ENCODE measurements at regions not wholly inside any gene's neighbourhood (a gene's known extent, or its start where the extent isn't known, plus 50 kb on each side); places are given as distances from the start of the nearest gene placed in this dataset.
"Not testable (repeated sequence)": the region's sequence is repeated elsewhere in the genome, so short reads cannot be mapped to it uniquely, and the experiment has no call there.

DNA sequence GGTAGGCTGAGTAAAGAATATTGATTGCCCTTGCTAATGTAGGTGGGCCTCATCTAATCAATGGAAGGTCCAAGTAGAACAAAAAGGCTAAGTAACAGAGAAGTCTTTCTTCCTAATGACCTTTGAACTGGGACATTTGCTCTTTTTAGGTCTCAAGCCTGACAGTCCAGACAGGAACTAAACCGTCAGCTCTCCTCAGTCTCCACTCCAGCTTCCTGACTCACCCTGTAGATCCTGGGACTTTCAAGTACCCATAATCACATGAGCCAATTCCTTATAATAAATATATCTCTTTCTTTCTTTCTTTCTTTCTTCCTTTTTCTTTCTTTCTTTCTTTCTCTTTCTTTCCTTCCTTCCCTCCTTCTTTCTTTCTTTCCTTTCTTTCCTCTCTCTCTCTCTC lies 479.5 kb upstream of the PAPPA start:
- H3K4me1 ChIP-seq (ENCODE audit: control insufficient read depth, insufficient read depth, low read length) = no peaks in the 10 kb centered on the region
- no peak overlapping the region for H3K27ac ChIP-seq (ENCODE audit: low read length)
- H3K4me3 ChIP-seq (ENCODE audit: low read length) = no peak overlapping the region
- no CpG with 5 or more reads among the region's 1 CpG for WGBS (ENCODE audit: insufficient coverage, low lambda C conversion rate)
- H3K9me3 ChIP-seq (ENCODE audit: control insufficient read depth, low read depth, low read length) = no peaks in the 10 kb centered on the region
- H3K36me3 ChIP-seq (ENCODE audit: control insufficient read depth, insufficient read depth, low read length) = no peaks in the 10 kb centered on the region
- H3K27me3 ChIP-seq (ENCODE audit: control insufficient read depth, insufficient read depth, low read length) = no peaks in the 10 kb centered on the region
- DNase-seq = no peak

DNA sequence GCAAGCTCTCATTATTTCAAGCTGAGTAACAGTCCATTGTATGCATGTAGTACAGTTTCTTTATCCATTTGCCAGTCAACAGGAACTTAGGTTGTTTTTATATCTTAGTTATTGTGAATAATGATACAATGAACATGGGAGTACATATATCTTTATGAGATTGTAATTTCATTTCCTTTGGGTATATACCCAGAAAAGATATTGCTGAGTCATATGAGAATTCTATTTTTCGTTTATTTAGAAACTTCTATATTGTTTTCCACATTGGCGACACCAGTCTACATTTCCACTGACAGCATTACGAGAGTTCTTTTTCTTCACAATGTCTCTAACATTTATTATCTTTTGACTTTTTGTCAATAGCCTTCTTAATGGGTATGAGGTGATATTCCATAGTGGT lies 477.8 kb upstream of the PAPPA start:
- Histone ChIP-seq H3K9me3 (ENCODE audit: control insufficient read depth, low read depth, low read length) (peaks cover 2% of the 10 kb centered on the region), H3K27me3 (ENCODE audit: control insufficient read depth, insufficient read depth, low read length) (no peaks in the 10 kb centered on the region), H3K4me1 (ENCODE audit: control insufficient read depth, insufficient read depth, low read length) (no peaks in the 10 kb centered on the region), H3K27ac (ENCODE audit: low read length) (no peak overlapping the region), H3K4me3 (ENCODE audit: low read length) (no peak overlapping the region), H3K36me3 (ENCODE audit: control insufficient read depth, insufficient read depth, low read length) (no peaks in the 10 kb centered on the region)
- no peak for DNase-seq
- WGBS (ENCODE audit: insufficient coverage, low lambda C conversion rate) = 100% methylated on average over 2 of the region's 3 CpGs

- Histone ChIP-seq H3K27me3 (ENCODE audit: control insufficient read depth, insufficient read depth, low read length) (no peaks in the 10 kb centered on the region), H3K36me3 (ENCODE audit: control insufficient read depth, insufficient read depth, low read length) (no peaks in the 10 kb centered on the region), H3K4me1 (ENCODE audit: control insufficient read depth, insufficient read depth, low read length) (no peaks in the 10 kb centered on the region), H3K9me3 (ENCODE audit: control insufficient read depth, low read depth, low read length) (peaks cover 2% of the 10 kb centered on the region), H3K4me3 (ENCODE audit: low read length) (no peak overlapping the region), H3K27ac (ENCODE audit: low read length) (no peak overlapping the region)
- WGBS (ENCODE audit: insufficient coverage, low lambda C conversion rate) = 67% methylated on average over 1 of the region's 1 CpG
- DNase-seq = no peak
These were observed 473.4 kb upstream of the PAPPA start for GRCh38 chr9:115680231-115680630.

- no peak for DNase-seq
- no peaks in the 10 kb centered on the region for H3K36me3 ChIP-seq (ENCODE audit: control insufficient read depth, insufficient read depth, low read length)
- no peak overlapping the region for H3K4me3 ChIP-seq (ENCODE audit: low read length)
- 89% methylated on average over 3 of the region's 3 CpGs for WGBS (ENCODE audit: insufficient coverage, low lambda C conversion rate)
- H3K9me3 ChIP-seq (ENCODE audit: control insufficient read depth, low read depth, low read length) = peaks cover 2% of the 10 kb centered on the region
- no peaks in the 10 kb centered on the region for H3K27me3 ChIP-seq (ENCODE audit: control insufficient read depth, insufficient read depth, low read length)
- no peak overlapping the region for H3K27ac ChIP-seq (ENCODE audit: low read length)
- H3K4me1 ChIP-seq (ENCODE audit: control insufficient read depth, insufficient read depth, low read length) = no peaks in the 10 kb centered on the region
These were observed 472.0 kb upstream of the PAPPA start for GRCh38 chr9:115681585-115681984.

DNA sequence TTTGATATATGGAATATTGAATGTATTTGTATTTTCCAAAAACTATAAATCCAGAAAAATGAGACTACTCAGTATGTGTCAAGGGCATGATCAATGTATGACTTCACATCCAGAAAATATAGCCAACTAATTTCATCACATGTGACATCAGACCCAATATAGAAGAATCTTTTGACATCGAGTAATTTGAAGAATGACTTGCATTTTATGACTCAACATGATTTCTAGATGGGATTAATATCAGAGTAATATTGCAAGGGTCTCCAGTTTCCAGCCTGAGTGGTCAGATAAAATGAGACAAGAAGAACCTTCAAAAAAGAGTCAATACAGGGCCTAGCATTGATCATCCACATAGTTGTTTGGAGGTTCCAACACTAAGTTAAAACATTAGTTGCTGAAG lies 467.5 kb upstream of the PAPPA start:
- no peaks in the 10 kb centered on the region for H3K4me1 ChIP-seq (ENCODE audit: control insufficient read depth, insufficient read depth, low read length)
- no peaks in the 10 kb centered on the region for H3K27me3 ChIP-seq (ENCODE audit: control insufficient read depth, insufficient read depth, low read length)
- no peak overlapping the region for H3K27ac ChIP-seq (ENCODE audit: low read length)
- DNase-seq = no peak
- WGBS (ENCODE audit: insufficient coverage, low lambda C conversion rate) = no CpG with 5 or more reads among the region's 1 CpG
- H3K9me3 ChIP-seq (ENCODE audit: control insufficient read depth, low read depth, low read length) = no peaks in the 10 kb centered on the region
- no peaks in the 10 kb centered on the region for H3K36me3 ChIP-seq (ENCODE audit: control insufficient read depth, insufficient read depth, low read length)
- no peak overlapping the region for H3K4me3 ChIP-seq (ENCODE audit: low read length)

- Histone ChIP-seq H3K9me3 (ENCODE audit: control insufficient read depth, low read depth, low read length) (no peaks in the 10 kb centered on the region), H3K36me3 (ENCODE audit: control insufficient read depth, insufficient read depth, low read length) (no peaks in the 10 kb centered on the region), H3K27ac (ENCODE audit: low read length) (no peak overlapping the region), H3K4me1 (ENCODE audit: control insufficient read depth, insufficient read depth, low read length) (no peaks in the 10 kb centered on the region), H3K27me3 (ENCODE audit: control insufficient read depth, insufficient read depth, low read length) (no peaks in the 10 kb centered on the region), H3K4me3 (ENCODE audit: low read length) (no peak overlapping the region)
- no peak for DNase-seq
- 100% methylated on average over 1 of the region's 3 CpGs for WGBS (ENCODE audit: insufficient coverage, low lambda C conversion rate)
These were observed 466.2 kb upstream of the PAPPA start for GRCh38 chr9:115687356-115687755.

DNA sequence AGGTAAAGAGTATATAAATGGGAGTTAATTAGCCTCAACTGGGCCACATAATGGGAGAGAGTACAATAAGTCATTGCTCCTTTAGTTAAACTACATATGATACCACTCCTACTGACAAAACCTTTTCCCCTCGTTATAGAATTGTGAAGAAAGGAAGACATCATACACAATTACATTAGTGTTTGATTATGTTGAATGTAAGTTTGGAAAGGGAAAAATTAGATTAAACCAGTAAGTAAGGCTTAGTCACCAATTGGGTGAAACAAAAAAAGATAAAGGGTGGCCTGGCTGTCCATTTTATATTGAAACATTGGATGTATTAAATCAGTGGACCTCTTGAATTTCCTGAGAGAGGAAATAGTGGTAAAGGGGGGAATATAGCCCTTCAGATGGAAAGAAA lies 464.3 kb upstream of the PAPPA start:
- no peak overlapping the region for H3K4me3 ChIP-seq (ENCODE audit: low read length)
- 30% methylated on average over 1 of the region's 1 CpG for WGBS (ENCODE audit: insufficient coverage, low lambda C conversion rate)
- no peaks in the 10 kb centered on the region for H3K9me3 ChIP-seq (ENCODE audit: control insufficient read depth, low read depth, low read length)
- no peaks in the 10 kb centered on the region for H3K4me1 ChIP-seq (ENCODE audit: control insufficient read depth, insufficient read depth, low read length)
- DNase-seq = no peak
- H3K36me3 ChIP-seq (ENCODE audit: control insufficient read depth, insufficient read depth, low read length) = no peaks in the 10 kb centered on the region
- H3K27ac ChIP-seq (ENCODE audit: low read length) = no peak overlapping the region
- no peaks in the 10 kb centered on the region for H3K27me3 ChIP-seq (ENCODE audit: control insufficient read depth, insufficient read depth, low read length)

DNA sequence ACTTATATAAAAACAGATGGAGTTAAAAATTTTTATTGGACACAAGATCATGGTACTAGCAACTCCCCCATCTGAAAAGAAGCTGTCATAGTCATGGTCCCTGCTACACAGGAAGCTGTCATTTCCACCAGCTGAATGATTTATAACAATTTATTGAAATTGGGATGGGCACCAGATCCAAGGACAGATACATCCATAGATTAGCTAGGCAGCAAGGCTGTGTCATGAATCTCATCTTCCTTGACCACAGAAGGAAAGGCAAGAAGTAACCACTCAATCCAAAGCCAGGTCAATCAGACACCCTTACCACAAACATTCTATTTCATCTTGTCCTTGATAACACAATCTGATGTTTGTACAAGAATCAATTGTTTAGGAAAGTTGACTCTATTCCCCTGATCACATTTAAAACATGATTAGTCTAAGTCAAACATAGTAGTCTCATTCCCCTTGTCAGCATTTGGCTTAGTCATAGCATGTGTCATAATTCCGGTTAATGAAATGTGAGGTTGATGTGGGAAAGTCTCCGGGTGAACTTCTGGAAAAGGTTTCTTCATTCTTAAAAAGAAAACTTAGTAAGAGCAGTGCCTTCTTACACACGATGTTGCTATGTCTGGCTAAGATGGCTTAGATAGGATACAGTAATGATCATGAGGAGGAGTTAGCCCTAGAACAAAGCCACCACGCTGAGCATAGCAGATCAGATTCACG lies 462.6 kb upstream of the PAPPA start:
- no peaks in the 10 kb centered on the region for H3K36me3 ChIP-seq (ENCODE audit: control insufficient read depth, insufficient read depth, low read length)
- no peak overlapping the region for H3K27ac ChIP-seq (ENCODE audit: low read length)
- no peaks in the 10 kb centered on the region for H3K9me3 ChIP-seq (ENCODE audit: control insufficient read depth, low read depth, low read length)
- H3K4me3 ChIP-seq (ENCODE audit: low read length) = no peak overlapping the region
- H3K4me1 ChIP-seq (ENCODE audit: control insufficient read depth, insufficient read depth, low read length) = no peaks in the 10 kb centered on the region
- no peak for DNase-seq
- WGBS (ENCODE audit: insufficient coverage, low lambda C conversion rate) = no CpG with 5 or more reads among the region's 5 CpGs
- H3K27me3 ChIP-seq (ENCODE audit: control insufficient read depth, insufficient read depth, low read length) = no peaks in the 10 kb centered on the region

DNA sequence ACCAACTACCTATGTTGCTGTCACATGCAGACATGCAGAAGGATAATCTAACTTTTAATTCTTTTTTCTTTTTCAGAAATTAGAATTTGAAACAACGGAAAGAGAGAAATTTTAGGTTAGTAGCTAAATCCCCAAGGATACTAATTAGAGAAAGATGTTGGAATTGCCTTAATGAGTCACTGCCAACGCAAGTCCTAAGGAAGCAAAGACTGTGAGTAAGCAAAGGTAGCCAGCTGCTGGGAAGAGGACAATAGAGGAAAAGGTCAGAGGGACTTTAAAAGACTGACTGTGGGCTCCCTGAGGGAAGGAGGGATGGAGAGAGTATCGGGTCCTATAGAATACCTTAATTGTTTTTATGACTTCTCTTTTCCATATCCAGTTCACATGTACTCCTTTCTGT lies 461.9 kb upstream of the PAPPA start:
- Histone ChIP-seq H3K27ac (ENCODE audit: low read length) (no peak overlapping the region), H3K36me3 (ENCODE audit: control insufficient read depth, insufficient read depth, low read length) (no peaks in the 10 kb centered on the region), H3K9me3 (ENCODE audit: control insufficient read depth, low read depth, low read length) (no peaks in the 10 kb centered on the region), H3K4me3 (ENCODE audit: low read length) (no peak overlapping the region), H3K27me3 (ENCODE audit: control insufficient read depth, insufficient read depth, low read length) (no peaks in the 10 kb centered on the region), H3K4me1 (ENCODE audit: control insufficient read depth, insufficient read depth, low read length) (no peaks in the 10 kb centered on the region)
- 81% methylated on average over 3 of the region's 3 CpGs for WGBS (ENCODE audit: insufficient coverage, low lambda C conversion rate)
- no peak for DNase-seq

GRCh38 chr9:115692868-115693267 lies 460.7 kb upstream of the PAPPA start:
- WGBS (ENCODE audit: insufficient coverage, low lambda C conversion rate) = no CpG with 5 or more reads among the region's 2 CpGs

GRCh38 chr9:115694014-115694413 lies 459.6 kb upstream of the PAPPA start:
- no peak for DNase-seq
- WGBS (ENCODE audit: insufficient coverage, low lambda C conversion rate) = no CpG with 5 or more reads among the region's 2 CpGs
- H3K4me3 ChIP-seq (ENCODE audit: low read length) = no peak overlapping the region

More at GRCh38 chr9:115692868-115693267, 460.7 kb upstream of the PAPPA start:
- not testable (repeated sequence) for H3K36me3 ChIP-seq (ENCODE audit: control insufficient read depth, insufficient read depth, low read length); DNase-seq; H3K27me3 ChIP-seq (ENCODE audit: control insufficient read depth, insufficient read depth, low read length); H3K4me1 ChIP-seq (ENCODE audit: control insufficient read depth, insufficient read depth, low read length); H3K9me3 ChIP-seq (ENCODE audit: control insufficient read depth, low read depth, low read length); H3K4me3 ChIP-seq (ENCODE audit: low read length); H3K27ac ChIP-seq (ENCODE audit: low read length)

More at GRCh38 chr9:115694014-115694413, 459.6 kb upstream of the PAPPA start:
- H3K27me3 ChIP-seq (ENCODE audit: control insufficient read depth, insufficient read depth, low read length) = no peaks in the 10 kb centered on the region
- H3K27ac ChIP-seq (ENCODE audit: low read length) = no peak overlapping the region
- H3K36me3 ChIP-seq (ENCODE audit: control insufficient read depth, insufficient read depth, low read length) = no peaks in the 10 kb centered on the region
- H3K9me3 ChIP-seq (ENCODE audit: control insufficient read depth, low read depth, low read length) = no peaks in the 10 kb centered on the region
- H3K4me1 ChIP-seq (ENCODE audit: control insufficient read depth, insufficient read depth, low read length) = no peaks in the 10 kb centered on the region

All from large intestine (tissue), 3 donors.